ENCODE measurements at regions not wholly inside any gene's neighbourhood (a gene's known extent, or its start where the extent isn't known, plus 50 kb on each side); places are given as distances from the start of the nearest gene placed in this dataset.
"Not testable (repeated sequence)": the region's sequence is repeated elsewhere in the genome, so short reads cannot be mapped to it uniquely, and the experiment has no call there.

- peak; percentile 21 for DNase-seq (ENCODE audit: low spot score)
These were observed 106.7 kb upstream of the DTNBP1 start for GRCh38 chr6:15769511-15770018.

GRCh38 chr6:15768999-15769398, 106.2 kb upstream of the DTNBP1 start:
- no peak for DNase-seq (ENCODE audit: low spot score)

GRCh38 chr6:15763837-15764236, 101.0 kb upstream of the DTNBP1 start:
- no peak for DNase-seq (ENCODE audit: low spot score)

GRCh38 chr6:15763364-15763763, 100.5 kb upstream of the DTNBP1 start:
- DNase-seq (ENCODE audit: low spot score) = no peak

- no peak for DNase-seq (ENCODE audit: low spot score)
These were observed 98.2 kb upstream of the DTNBP1 start for GRCh38 chr6:15761045-15761502.

- no peak for DNase-seq (ENCODE audit: low spot score)
These were observed 95.9 kb upstream of the DTNBP1 start for GRCh38 chr6:15758631-15759215.

GRCh38 chr6:15755526-15755925, 92.7 kb upstream of the DTNBP1 start:
- no peak for DNase-seq (ENCODE audit: low spot score)

- no peak for DNase-seq (ENCODE audit: low spot score)
These were observed 91.9 kb upstream of the DTNBP1 start for GRCh38 chr6:15754706-15755079.

- DNase-seq (ENCODE audit: low spot score) = no peak
These were observed 91.3 kb upstream of the DTNBP1 start for GRCh38 chr6:15754035-15754705.

GRCh38 chr6:15752820-15753219, 90.0 kb upstream of the DTNBP1 start:
- DNase-seq (ENCODE audit: low spot score) = no peak

- no peak for DNase-seq (ENCODE audit: low spot score)
These were observed 89.0 kb upstream of the DTNBP1 start for GRCh38 chr6:15751721-15752350.

- DNase-seq (ENCODE audit: low spot score) = no peak
These were observed 85.5 kb upstream of the DTNBP1 start for GRCh38 chr6:15748341-15748740.

- DNase-seq (ENCODE audit: low spot score) = no peak
These were observed 84.6 kb upstream of the DTNBP1 start for GRCh38 chr6:15747354-15747883.

GRCh38 chr6:15745781-15746180, 83.0 kb upstream of the DTNBP1 start:
- no peak for DNase-seq (ENCODE audit: low spot score)

- no peak for DNase-seq (ENCODE audit: low spot score)
These were observed 82.1 kb upstream of the DTNBP1 start for GRCh38 chr6:15744818-15745402.

- DNase-seq (ENCODE audit: low spot score) = not testable (repeated sequence)
These were observed 79.2 kb upstream of the DTNBP1 start for GRCh38 chr6:15742013-15742412.

GRCh38 chr6:15741405-15741804, 78.6 kb upstream of the DTNBP1 start:
- no peak for DNase-seq (ENCODE audit: low spot score)

- DNase-seq (ENCODE audit: low spot score) = no peak
These were observed 77.0 kb upstream of the DTNBP1 start for GRCh38 chr6:15739867-15740266.

- no peak for DNase-seq (ENCODE audit: low spot score)
These were observed 76.5 kb upstream of the DTNBP1 start for GRCh38 chr6:15739353-15739752.

- DNase-seq (ENCODE audit: low spot score) = not testable (repeated sequence)
These were observed 75.4 kb upstream of the DTNBP1 start for GRCh38 chr6:15738195-15738594.

GRCh38 chr6:15736297-15736696, 73.5 kb upstream of the DTNBP1 start:
- DNase-seq (ENCODE audit: low spot score) = no peak

GRCh38 chr6:15735567-15736265, 72.9 kb upstream of the DTNBP1 start:
- no peak for DNase-seq (ENCODE audit: low spot score)

Measured in Ammon's horn (tissue), 1 donor.